ENCODE measurements at regions not wholly inside any gene's neighbourhood (a gene's known extent, or its start where the extent isn't known, plus 50 kb on each side); places are given as distances from the start of the nearest gene placed in this dataset.

GRCh38 chr18:34061226-34061625 lies 163.5 kb downstream of the NOL4 start:
- H3K4me3 Mint-ChIP-seq, result no peak overlapping the region

GRCh38 chr18:34055227-34055626 lies 169.5 kb downstream of the NOL4 start:
- Mint-ChIP-seq H3K36me3 (ENCODE audit: low read depth) (no peaks in the 10 kb centered on the region), H3K27me3 (ENCODE audit: low read depth, poor library complexity) (peaks cover 7% of the 10 kb centered on the region), H3K9me3 (peaks cover 16% of the 10 kb centered on the region), H3K4me3 (no peak overlapping the region), H3K27ac (no peak overlapping the region), H3K4me1 (no peaks in the 10 kb centered on the region)
- no peak for TF ChIP-seq CTCF (IDR thresholded peaks at IDR 0.05)
- no peak for DNase-seq

More at GRCh38 chr18:34061226-34061625, 163.5 kb downstream of the NOL4 start:
- Mint-ChIP-seq H3K27me3 (ENCODE audit: low read depth, poor library complexity) (peaks cover 4% of the 10 kb centered on the region), H3K9me3 (peaks cover 6% of the 10 kb centered on the region), H3K36me3 (ENCODE audit: low read depth) (no peaks in the 10 kb centered on the region), H3K27ac (no peak overlapping the region), H3K4me1 (no peaks in the 10 kb centered on the region)
- no peak for DNase-seq
- TF ChIP-seq CTCF (IDR thresholded peaks at IDR 0.05), result no peak

GRCh38 chr18:34050661-34051060 lies 174.1 kb downstream of the NOL4 start:
- peaks cover 3% of the 10 kb centered on the region for H3K27me3 Mint-ChIP-seq (ENCODE audit: low read depth, poor library complexity)
- H3K9me3 Mint-ChIP-seq, result peaks cover 6% of the 10 kb centered on the region
- no peak overlapping the region for H3K4me3 Mint-ChIP-seq
- no peak for DNase-seq
- H3K4me1 Mint-ChIP-seq, result no peaks in the 10 kb centered on the region
- H3K36me3 Mint-ChIP-seq (ENCODE audit: low read depth), result no peaks in the 10 kb centered on the region
- H3K27ac Mint-ChIP-seq, result peak overlapping the region; percentile 79
- TF ChIP-seq CTCF (IDR thresholded peaks at IDR 0.05), result no peak

- no peak for TF ChIP-seq CTCF (IDR thresholded peaks at IDR 0.05)
- Mint-ChIP-seq H3K4me3 (no peak overlapping the region), H3K27me3 (ENCODE audit: low read depth, poor library complexity) (peaks cover 3% of the 10 kb centered on the region), H3K36me3 (ENCODE audit: low read depth) (no peaks in the 10 kb centered on the region), H3K4me1 (no peaks in the 10 kb centered on the region), H3K9me3 (no peaks in the 10 kb centered on the region), H3K27ac (no peak overlapping the region)
- DNase-seq, result no peak
These were observed 175.2 kb downstream of the NOL4 start for GRCh38 chr18:34049511-34049910.

GRCh38 chr18:34048423-34048822 lies 176.3 kb downstream of the NOL4 start:
- H3K4me1 Mint-ChIP-seq, result no peaks in the 10 kb centered on the region
- H3K27me3 Mint-ChIP-seq (ENCODE audit: low read depth, poor library complexity), result peaks cover 3% of the 10 kb centered on the region
- no peak for DNase-seq
- H3K4me3 Mint-ChIP-seq, result no peak overlapping the region
- H3K36me3 Mint-ChIP-seq (ENCODE audit: low read depth), result no peaks in the 10 kb centered on the region
- no peak for TF ChIP-seq CTCF (IDR thresholded peaks at IDR 0.05)
- no peak overlapping the region for H3K27ac Mint-ChIP-seq
- no peaks in the 10 kb centered on the region for H3K9me3 Mint-ChIP-seq

- Mint-ChIP-seq H3K9me3 (no peaks in the 10 kb centered on the region), H3K27me3 (ENCODE audit: low read depth, poor library complexity) (no peaks in the 10 kb centered on the region), H3K4me1 (no peaks in the 10 kb centered on the region), H3K27ac (no peak overlapping the region), H3K4me3 (no peak overlapping the region), H3K36me3 (ENCODE audit: low read depth) (no peaks in the 10 kb centered on the region)
- no peak for TF ChIP-seq CTCF (IDR thresholded peaks at IDR 0.05)
- DNase-seq, result no peak
These were observed 182.1 kb downstream of the NOL4 start for GRCh38 chr18:34042423-34043146.

Measured in nephron progenitor cell (in vitro differentiated cells).